Peyer's patch (tissue), 4 donors: ENCODE measurements at regions not wholly inside any gene's neighbourhood (a gene's known extent, or its start where the extent isn't known, plus 50 kb on each side); places are given as distances from the start of the nearest gene placed in this dataset.

Experiments
- DNase-seq, 3 donors: peaks; one replicate each; pipeline ENCODE4 v3.0.0-alpha.2; 2017 to 2019
- H3K27ac ChIP-seq, 4 donors: fragments of 200-600 bp; sonication (generic); one replicate each; pipeline ENCODE4 v1.5.1; 2016 to 2019
- H3K27me3 ChIP-seq, 2 donors: fragments of 200-600 bp; sonication (generic); one replicate each; pipeline ENCODE4 v1.5.1; 2019
- H3K36me3 ChIP-seq, 3 donors: fragments of 200-600 bp; sonication (generic); one replicate each; pipeline ENCODE4 v1.5.1; 2016 to 2019
- H3K4me1 ChIP-seq, 4 donors: fragments of 200-600 bp; sonication (generic); one replicate each; pipeline ENCODE4 v1.5.1; 2016 to 2019
- H3K4me3 ChIP-seq, 4 donors: fragments of 200-600 bp; sonication (generic); 1 replicate in 3 of 4; 2 replicates in 1 of 4; pipeline ENCODE4 v1.5.1; 2016 to 2019; ENCODE audit warnings: mild to moderate bottlenecking in 1 of 4
- H3K9me3 ChIP-seq, 4 donors: fragments of 200-600 bp; sonication (generic); one replicate each; pipeline ENCODE4 v1.5.1; 2016 to 2019; ENCODE audit warnings: mild to moderate bottlenecking in 1 of 4
- POLR2A ChIP-seq, 2 donors: fragments of 450-650 bp; IDR thresholded peaks; one replicate each; pipeline ENCODE4 v1.5.1; 2017; ENCODE audit warnings: antibody characterized with exemption in 2 of 2, mild to moderate bottlenecking in 2 of 2, moderate library complexity in 2 of 2
- TF ChIP-seq, protein P1 (sequence below), 6 experiments: fragments of 450-650 bp in 4 of 6; fragments of 200-600 bp in 2 of 6; sonication (generic) in 1 of 6; IDR thresholded peaks; one replicate each; pipeline ENCODE4 v1.5.1; 2017 to 2019; ENCODE audit warnings: antibody characterized with exemption in 6 of 6, mild to moderate bottlenecking in 3 of 6, moderate library complexity in 1 of 6

DNA sequence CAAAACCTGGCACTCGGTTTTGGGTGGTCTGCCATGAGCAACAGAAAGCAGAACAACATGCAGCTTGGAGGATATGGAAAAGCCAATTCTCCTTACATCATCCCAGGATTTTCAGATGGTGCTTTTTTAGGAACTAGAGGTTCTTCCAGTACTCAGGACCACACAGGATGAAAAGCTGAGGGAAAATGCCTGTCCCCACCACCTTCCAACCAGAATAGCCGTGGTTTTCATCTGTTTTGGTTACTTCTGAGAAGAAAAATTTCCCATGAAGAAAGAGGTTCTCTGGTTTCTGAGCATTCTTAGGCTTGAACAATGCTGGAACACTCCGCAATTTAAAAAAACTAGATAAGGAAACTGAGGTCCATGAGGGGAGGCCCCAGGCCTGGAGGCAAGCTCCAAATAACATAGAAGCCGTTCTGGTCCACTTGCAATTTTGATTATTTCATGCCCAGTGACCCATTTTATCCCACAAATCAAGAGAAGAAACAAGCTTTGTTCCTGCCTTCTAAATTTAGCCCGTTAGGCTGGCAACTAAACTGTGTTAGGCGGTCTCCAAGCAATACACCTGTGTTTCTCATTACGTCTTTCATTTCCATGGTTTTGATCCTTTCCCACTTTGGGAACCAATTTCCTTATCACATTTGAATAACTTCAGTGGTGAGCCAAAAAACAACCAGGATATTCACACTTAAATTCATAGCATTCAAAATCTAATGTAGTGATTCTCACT is 79.2 kb upstream of the SPIN1 start:
- H3K4me1 ChIP-seq: no peaks in the 10 kb centered on the region
- H3K27me3 ChIP-seq: no peaks in the 10 kb centered on the region
- no peak overlapping the region for H3K27ac ChIP-seq
- DNase-seq: no peak
- H3K4me3 ChIP-seq: no peak overlapping the region
- H3K9me3 ChIP-seq: no peaks in the 10 kb centered on the region
- H3K36me3 ChIP-seq: no peaks in the 10 kb centered on the region
- TF ChIP-seq, protein P1, sequence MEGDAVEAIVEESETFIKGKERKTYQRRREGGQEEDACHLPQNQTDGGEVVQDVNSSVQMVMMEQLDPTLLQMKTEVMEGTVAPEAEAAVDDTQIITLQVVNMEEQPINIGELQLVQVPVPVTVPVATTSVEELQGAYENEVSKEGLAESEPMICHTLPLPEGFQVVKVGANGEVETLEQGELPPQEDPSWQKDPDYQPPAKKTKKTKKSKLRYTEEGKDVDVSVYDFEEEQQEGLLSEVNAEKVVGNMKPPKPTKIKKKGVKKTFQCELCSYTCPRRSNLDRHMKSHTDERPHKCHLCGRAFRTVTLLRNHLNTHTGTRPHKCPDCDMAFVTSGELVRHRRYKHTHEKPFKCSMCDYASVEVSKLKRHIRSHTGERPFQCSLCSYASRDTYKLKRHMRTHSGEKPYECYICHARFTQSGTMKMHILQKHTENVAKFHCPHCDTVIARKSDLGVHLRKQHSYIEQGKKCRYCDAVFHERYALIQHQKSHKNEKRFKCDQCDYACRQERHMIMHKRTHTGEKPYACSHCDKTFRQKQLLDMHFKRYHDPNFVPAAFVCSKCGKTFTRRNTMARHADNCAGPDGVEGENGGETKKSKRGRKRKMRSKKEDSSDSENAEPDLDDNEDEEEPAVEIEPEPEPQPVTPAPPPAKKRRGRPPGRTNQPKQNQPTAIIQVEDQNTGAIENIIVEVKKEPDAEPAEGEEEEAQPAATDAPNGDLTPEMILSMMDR (IDR thresholded peaks at IDR 0.05): no peak
- TF ChIP-seq POLR2A (IDR thresholded peaks at IDR 0.05): no peak

DNA sequence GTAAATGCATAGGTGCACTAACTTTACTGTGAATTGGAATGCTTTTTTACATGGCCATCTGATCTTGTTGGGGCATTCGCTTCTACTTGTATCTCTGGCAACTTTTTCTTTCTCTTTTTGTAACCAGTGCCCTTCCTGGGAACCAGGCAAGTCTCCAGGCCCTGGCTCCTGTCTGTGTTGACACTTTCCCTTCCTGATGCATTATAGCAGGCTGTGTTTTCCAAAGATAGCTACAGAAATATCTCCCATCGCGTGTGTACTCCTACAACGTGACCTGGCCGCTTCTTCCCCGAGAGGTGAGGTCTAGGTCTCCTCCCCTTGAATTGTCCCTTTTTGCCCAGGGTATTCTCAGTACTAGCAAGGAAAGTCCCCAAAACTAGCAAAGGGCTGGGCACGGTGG is 81.1 kb upstream of the SPIN1 start:
- H3K36me3 ChIP-seq: no peaks in the 10 kb centered on the region
- no peak for DNase-seq
- H3K4me3 ChIP-seq: no peak overlapping the region
- no peaks in the 10 kb centered on the region for H3K9me3 ChIP-seq
- H3K4me1 ChIP-seq: no peaks in the 10 kb centered on the region
- no peak overlapping the region for H3K27ac ChIP-seq
- TF ChIP-seq, protein P1 (IDR thresholded peaks at IDR 0.05): no peak
- no peak for TF ChIP-seq POLR2A (IDR thresholded peaks at IDR 0.05)
- H3K27me3 ChIP-seq: no peaks in the 10 kb centered on the region

DNA sequence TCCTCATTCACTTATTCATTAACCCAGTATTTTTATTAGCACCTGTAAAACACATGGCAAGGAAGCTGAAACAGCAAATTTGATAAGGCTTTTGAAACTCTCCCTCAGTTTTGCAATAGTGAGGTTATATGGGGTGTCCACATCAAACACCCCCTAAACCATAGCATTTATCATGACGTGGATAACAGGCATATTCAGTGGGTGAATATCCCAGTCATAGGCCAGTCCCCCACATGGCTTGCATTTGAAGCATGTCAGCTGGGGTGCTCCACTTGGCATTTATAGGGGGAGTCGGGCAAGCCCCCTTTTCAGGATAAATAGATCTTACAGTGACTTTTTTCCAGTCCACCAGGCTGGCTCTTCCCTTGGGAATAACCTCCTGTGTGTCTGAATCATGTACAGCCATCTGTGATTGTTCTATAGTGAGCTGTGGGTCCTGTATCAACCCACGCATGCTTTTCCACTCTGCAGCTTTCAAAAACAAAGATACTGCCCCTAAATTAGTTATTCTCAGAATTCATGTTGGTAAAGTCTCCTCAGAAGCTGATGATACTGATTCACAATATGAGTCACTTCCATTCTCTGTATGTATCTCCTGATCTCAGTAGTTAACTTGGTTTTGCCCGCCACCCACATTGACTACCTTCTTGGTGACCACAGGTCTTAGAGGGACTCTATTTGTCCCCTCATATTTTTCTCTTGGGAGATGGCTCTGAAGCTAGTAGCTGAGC is 84.4 kb upstream of the SPIN1 start:
- H3K4me3 ChIP-seq: no peak overlapping the region
- no peak overlapping the region for H3K27ac ChIP-seq
- no peaks in the 10 kb centered on the region for H3K36me3 ChIP-seq
- no peaks in the 10 kb centered on the region for H3K4me1 ChIP-seq
- DNase-seq: no peak
- TF ChIP-seq POLR2A (IDR thresholded peaks at IDR 0.05): no peak
- TF ChIP-seq, protein P1 (IDR thresholded peaks at IDR 0.05): no peak
- H3K27me3 ChIP-seq: no peaks in the 10 kb centered on the region
- no peaks in the 10 kb centered on the region for H3K9me3 ChIP-seq

GRCh38 chr9:88302579-88303324 is 85.5 kb upstream of the SPIN1 start:
- no peak for TF ChIP-seq POLR2A (IDR thresholded peaks at IDR 0.05)
- TF ChIP-seq, protein P1 (IDR thresholded peaks at IDR 0.05): no peak
- no peak for DNase-seq
- no peaks in the 10 kb centered on the region for H3K27me3 ChIP-seq
- no peaks in the 10 kb centered on the region for H3K4me1 ChIP-seq
- no peaks in the 10 kb centered on the region for H3K36me3 ChIP-seq
- no peaks in the 10 kb centered on the region for H3K9me3 ChIP-seq
- no peak overlapping the region for H3K27ac ChIP-seq
- H3K4me3 ChIP-seq: no peak overlapping the region

GRCh38 chr9:88300556-88300955 is 87.7 kb upstream of the SPIN1 start:
- H3K9me3 ChIP-seq: no peaks in the 10 kb centered on the region

More at GRCh38 chr9:88300556-88300955, 87.7 kb upstream of the SPIN1 start:
- H3K4me1 ChIP-seq: no peaks in the 10 kb centered on the region
- DNase-seq: no peak
- H3K27me3 ChIP-seq: no peaks in the 10 kb centered on the region
- TF ChIP-seq POLR2A (IDR thresholded peaks at IDR 0.05): no peak
- TF ChIP-seq, protein P1 (IDR thresholded peaks at IDR 0.05): no peak
- no peak overlapping the region for H3K27ac ChIP-seq
- H3K4me3 ChIP-seq: no peak overlapping the region
- no peaks in the 10 kb centered on the region for H3K36me3 ChIP-seq
